T-helper 1 cell (primary cell): ENCODE measurements at regions not wholly inside any gene's neighbourhood (a gene's known extent, or its start where the extent isn't known, plus 50 kb on each side); places are given as distances from the start of the nearest gene placed in this dataset.

ENCODE experiments used
- DNase-seq, 5 donors: peaks; one replicate each; pipeline ENCODE4 v3.0.0-alpha.2; 2012 to 2020

DNA sequence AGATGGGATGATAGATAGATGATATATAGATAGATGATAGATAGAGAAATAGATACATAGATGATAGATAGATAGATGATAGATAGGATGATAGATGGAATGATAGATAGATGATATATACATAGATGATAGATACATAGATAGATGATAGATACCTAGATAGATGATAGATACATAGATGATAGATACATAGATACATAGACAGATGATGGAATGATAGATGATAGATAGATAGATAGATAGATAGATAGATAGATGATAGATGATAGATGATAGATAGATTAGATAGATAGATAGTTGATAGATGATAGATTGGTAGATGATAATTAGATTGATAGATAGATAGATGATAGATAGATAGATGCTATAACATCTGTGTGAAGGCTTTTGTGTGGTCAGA is 201.7 kb upstream of the RAB4A start:
- no peak for DNase-seq

DNA sequence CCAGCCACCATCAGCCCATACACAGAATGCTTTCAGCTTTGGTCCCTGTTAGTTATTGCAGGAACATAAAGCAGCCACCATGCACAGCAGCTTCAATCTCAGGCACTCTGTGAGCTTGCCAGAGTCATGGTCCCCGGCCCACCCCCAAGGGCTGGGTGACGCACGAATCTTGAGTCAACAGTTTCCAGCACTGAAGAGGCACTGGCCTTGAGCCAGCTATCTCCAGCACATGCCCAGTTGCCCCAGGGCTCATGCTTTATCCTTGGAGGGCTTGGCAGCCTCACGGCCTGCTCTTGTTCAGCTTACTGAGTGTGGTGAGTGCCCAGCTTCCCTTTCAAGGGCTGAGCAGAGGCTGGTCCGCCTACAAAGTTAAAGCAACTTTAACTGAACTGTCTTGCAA is 200.7 kb upstream of the RAB4A start:
- DNase-seq, result no peak

DNA sequence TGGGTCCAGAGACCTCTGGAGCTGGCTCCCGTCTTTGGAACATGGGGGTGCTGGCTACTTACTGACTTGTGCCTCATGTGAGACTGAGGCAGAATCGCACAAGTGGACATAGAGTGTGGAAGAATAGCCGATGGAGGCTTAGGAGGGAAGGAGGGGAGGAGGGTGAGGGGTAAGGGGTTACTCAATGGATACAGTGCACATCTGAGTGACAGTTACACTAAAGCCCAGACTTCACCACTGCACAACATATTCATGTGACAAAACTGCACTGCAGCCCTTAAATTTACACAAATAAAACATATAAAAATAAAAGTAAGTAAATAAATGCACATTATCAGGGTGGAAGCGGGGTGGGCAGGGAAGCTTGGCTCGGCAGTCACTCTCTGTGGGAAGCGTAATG is 197.7 kb upstream of the RAB4A start:
- DNase-seq, result no peak

DNA sequence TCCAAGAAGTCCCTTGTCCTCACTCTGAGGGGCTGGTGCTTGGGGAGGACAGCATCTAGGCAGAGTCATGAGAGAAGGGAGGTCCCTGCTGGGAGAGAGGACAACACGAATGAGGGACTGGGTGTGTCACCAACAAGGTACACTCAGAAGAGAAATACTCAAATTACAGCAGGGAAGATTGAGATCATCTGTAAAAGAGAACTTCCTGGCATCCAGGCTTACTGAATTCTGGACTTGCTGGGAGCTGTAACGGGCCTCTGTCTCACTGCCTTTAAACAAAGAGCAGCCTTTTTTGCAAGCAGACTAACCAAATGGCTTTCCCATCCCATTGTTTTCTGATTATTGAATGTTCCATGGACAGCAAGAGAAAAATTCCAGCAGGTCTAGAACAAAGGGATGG is 195.7 kb upstream of the RAB4A start:
- no peak for DNase-seq

DNA sequence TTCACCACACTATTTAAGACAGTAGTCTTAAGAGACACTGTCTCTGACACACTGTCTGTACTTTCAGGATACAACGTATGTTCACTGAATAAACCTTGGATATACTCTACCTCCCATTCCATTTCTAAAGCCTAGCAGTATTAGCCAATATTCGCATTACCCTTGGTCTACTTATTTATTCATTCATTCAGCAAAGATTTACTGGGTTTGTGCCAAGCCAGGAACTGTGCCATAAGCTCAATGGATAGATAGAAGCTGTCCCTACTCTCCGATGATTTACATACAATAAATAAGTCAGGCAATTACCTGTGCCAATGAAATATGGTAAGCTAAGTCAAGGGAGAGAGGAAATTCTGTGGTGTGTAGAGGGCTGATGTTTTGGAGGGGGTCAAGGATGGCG is 195.2 kb upstream of the RAB4A start:
- DNase-seq, result no peak

DNA sequence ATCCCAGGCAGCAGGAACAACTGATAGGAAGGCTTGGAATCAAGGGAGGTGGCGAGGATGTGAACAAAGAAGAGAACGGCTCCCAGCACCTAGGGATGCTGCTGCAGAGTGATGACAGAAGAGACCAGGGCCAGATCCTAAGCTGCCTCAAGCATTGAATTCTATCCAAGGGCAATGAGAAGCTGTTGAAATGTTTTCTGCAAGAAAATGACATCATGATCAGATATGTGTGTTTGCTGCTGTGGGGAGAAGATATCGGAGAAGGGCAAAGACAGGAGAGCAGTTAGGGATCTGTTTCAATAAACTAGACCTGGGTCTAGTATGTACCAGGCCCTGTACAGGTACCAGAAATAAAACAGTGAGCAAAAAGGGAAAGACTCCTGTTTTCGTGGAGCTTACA is 194.7 kb upstream of the RAB4A start:
- DNase-seq, result no peak

DNA sequence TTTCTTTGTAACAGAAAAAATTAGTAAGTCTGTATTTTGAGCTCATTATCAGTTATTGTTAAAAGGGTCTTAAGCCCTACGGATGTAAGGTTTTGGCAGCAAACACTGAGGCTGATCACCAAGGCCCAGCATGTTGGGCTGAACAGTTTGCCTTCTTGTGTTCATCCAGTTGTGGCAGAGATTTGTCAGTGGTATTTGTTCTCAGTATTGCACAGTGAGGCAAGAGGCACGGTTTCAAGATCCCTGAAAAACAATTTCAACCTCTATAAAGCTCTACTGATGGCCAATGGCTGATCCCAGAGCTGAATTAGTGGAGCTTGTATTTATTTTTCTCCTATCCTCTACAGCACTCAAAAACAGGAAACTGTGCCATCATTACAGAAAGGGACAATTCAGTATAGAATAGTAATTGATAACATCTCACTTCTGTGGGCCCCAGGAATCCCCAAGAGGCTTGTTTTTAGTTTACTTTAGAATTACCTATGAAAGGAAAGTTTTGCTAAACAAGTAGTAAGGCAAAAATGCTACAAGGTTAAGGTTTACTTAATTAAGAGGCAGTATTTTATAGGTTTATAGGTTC is 191.8 kb upstream of the RAB4A start:
- no peak for DNase-seq

DNA sequence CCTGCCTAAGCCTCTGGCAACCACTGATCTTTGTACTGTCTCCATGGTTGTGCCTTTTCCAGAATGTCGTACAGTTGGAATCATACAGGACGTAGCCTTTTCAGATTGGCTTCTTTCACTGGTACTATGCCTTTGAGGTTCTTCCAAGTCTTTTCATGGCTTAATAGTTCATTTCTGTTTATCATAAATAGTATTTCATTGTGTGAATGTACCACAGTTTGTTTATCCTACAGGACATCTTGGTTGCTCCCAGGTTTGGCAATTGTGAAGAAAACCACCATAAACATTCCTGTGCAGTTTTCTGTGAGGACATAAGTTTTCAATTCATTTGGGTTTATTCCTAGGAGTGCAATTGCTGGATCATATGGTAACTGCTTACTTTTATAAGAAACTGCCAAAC is 190.6 kb upstream of the RAB4A start:
- DNase-seq, result no peak

DNA sequence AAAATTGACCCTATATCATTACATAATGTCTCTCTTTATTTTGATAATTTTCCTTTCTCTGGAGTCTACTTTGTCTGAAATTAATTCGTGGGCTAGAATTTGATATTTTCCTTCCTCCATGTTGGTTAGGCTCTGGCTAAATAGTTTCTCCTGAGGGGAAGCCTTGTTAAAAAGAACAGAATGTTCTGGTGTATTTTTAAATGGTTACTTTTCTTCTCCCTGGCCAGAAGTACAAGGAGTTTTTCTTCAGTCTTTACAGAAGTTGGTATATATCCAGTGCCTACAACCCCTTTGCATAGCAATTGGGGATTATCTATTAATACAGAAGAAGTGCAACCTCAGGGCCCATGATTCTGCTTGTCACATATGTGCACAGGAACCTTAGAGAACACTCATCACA is 185.6 kb upstream of the RAB4A start:
- no peak for DNase-seq

DNA sequence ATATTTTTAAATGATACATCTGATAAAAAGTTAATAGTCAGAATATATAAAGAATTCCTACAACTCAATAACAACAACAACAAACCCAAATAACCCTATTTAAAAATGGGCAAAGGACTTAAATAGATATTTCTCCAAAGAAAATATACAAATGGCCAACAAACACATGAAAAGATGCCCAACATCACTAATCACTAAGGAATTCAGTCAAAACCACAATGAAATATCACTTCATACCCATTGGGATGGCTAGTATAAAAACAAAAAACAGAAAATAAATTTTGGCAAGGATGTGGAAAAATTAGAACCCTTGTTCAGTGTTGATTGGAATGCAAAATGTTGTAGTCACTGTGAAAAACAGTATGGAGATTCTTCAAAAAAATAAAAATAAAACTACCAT is 184.8 kb upstream of the RAB4A start:
- no peak for DNase-seq

DNA sequence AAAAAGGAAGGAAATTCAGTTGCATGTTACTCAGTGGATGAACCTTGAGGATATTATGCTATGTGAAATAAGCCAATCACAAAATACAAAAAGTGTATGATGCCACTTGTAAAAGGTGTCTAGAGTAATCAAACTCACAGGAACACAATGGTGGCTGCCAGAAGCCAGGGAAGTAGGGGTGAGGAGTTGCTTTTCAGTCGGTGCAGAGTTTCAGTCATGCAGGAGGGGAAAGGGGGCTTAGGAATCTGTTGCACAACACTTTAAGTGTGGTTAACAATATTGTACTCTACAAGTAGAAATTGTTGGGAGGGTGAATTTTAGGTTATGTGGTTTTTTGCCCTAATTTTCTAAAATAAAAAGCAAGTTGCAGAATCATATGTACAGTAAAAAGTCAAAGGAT is 184.2 kb upstream of the RAB4A start:
- no peak for DNase-seq

DNA sequence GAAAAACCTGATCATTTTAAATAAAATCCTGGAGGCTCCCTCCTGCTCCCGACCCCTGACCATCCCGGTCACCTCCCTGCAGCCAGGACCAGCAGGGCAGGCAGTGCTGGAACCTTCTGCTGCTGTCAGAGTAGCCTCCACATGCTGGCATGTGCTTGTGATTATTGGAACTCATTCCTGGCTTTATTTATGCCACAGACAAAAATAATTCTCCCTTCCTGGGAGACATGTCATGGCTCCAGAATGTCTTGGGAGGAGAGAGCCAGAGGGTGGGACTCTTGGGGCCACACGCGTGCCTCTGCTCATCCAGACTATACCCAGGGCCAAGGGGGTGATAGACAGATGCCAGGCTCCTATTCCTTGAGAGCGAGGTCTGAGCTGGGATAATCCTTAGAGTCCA is 183.6 kb upstream of the RAB4A start:
- no peak for DNase-seq

DNA sequence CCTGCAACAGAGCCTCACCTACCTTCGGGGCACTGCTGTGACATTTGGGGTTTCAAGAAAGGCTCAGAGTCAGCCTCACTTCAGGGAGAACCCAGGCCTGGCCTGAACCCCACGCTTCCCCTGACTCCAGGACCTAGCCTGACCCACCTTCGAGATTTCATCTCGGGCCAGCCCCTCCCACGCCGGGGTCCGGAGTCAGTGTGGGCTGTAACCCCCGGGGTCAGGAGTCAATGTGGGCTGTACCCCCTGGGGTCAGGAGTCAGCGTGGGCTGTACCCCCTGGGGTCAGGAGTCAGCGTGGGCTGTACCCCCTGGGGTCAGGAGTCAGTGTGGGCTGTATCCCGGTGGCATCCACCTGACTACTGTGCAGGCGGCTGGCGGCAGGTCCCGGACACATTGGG is 183.0 kb upstream of the RAB4A start:
- no peak for DNase-seq

DNA sequence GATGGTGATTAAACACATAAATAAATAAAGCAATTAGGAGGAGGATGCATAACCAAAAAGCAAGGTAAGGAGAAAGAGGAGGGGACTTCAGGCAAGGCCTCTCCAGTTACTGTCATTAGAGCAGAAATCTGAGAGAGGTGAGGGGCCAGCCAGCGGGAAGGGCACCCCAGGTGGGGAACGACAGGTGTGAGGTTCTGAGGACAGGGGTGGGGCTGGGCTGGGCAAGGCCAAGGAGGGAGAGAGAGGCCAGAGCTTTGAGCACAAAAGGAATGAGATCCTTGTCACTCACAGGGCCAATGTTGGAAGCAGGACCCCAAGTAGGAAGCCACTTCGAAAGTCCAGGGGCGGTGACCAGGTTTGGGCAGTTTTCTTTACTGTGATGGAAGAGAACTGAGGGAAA is 182.2 kb upstream of the RAB4A start:
- no peak for DNase-seq

DNA sequence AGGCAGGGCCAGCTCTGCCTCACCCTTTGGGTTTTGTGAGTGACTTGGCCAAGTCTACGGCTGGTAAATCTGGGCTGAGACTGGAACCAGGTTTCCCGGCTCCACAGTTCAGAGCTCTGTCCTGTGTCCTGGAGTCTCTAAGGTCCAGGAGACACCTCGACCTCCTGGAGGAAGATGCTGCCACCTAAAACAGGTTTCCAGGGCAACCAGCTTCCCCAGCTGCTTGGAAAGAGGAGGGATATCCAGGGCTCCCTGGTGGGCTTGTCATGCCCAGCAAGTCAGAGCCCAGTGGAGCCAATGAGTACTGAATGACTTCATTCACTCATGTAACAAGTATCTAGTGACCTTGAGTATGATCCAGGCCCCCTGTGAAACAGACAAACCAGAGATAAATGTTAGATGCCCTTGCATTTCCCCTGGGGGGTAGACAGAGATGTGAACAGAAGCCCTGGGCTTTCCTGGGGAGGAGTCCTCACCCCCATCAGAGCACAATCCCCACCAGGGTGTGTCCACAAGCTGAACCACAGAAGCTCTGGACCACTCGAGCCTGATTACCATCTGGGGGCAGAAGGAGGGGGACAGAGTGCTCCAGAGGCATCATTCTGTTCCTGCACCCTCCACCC is 181.2 kb upstream of the RAB4A start:
- no peak for DNase-seq

DNA sequence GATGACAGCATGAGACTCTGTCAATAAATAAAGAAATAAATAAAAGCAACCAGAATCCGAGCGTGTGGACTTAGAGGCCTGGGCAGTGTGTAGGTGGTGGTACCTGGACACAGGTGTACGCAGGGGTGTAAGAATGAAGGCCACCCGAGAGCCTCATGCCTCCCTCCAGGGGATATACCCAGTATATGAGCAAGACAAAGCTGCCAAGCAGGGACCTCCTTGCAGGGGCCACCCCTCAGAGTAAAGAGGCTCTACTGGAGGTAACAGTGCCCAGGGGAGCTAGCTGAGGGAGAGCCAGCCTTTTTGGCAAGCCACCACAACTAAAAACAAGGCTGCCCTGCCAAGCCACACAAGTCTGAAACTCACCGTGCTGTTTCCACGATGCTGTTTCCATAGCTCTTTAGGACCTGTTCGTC is 179.2 kb upstream of the RAB4A start:
- no peak for DNase-seq

DNA sequence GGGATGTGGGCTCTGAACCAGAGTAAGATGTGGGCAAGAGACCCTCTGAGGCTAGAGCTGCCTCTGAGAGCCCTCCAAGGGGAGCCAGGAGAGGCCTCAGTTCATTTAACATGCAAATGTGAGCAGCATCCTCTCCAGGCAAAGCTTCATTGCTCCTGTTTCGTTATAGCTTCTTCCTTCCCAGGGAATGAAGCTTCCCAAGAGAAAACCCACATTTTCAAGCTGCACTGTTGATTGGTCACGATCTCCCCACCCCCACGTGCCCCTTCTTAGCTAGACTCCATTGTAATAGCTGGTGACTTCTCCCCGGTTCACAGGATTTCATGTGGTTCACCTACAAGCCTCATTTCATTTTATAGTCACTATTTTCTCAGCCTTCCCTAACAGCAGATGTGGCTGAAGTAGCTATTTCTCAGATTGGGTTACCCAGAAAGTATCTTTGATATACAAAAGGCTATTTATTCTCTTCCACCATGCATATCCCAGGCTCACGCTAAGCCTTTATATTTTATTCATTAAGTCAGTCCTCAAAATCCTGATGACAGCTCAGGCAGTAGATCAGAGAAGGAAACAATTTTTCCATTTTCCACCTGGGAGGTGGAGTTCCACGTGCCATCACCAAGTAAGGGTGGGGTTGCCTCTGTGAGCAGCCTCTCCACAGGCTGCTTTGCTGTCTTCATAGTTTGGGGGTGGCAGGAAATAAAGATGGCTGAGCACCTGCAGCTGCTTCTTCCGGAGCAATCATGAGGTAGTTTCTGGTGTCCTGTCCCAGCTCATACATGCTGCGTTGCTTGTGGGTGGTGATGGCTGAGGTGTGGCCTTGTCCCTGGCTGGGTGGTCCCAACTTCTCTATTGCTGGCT is 178.3 kb upstream of the RAB4A start:
- DNase-seq, result no peak

DNA sequence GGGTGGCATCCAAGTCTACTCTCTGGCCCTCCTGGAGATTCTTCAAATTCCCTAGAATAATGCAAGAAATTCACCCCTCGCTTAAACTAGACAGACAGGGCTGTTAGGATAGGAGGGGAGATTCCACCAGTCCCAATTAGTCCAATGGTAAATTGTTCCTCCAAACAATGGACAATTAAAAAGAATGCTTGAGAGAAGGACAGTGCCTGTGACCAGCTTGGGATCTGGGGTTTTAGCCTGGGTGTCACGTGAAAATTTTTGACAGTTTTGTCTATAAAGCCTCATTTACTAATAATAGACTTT is 177.7 kb upstream of the RAB4A start:
- no peak for DNase-seq

DNA sequence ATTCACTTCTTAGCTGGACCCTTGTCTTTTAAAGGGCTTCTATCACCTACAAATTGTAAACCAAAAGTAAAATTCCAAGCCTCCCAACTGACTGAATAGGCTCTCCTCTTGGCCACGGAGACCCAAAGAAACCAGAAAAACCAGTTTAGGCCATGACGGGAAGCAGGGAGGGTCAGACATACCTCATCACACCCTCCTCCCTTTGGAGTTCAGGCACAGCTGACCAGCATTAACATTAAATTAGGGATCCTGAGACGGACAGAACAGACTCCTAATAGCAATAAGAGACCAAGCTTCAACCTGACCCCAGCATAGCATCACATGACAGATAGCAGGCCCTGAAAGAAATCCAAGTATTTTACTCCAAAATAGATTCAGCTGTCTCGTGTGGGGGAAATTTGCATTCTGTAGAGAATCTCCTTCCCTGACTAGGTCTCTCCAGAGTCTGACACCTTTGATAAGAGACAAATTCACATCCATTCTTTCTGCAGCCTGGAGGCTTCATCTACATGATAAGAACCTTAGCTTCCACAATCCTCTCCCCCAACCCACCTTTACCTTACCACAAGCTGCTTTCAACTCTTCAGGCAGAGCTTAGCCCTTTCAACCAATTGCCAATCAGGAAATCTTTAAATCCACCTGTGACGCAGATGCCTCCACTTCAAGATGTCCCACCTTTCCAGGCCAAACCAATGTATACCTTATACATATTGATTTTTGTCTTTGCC is 177.1 kb upstream of the RAB4A start:
- DNase-seq, result no peak

DNA sequence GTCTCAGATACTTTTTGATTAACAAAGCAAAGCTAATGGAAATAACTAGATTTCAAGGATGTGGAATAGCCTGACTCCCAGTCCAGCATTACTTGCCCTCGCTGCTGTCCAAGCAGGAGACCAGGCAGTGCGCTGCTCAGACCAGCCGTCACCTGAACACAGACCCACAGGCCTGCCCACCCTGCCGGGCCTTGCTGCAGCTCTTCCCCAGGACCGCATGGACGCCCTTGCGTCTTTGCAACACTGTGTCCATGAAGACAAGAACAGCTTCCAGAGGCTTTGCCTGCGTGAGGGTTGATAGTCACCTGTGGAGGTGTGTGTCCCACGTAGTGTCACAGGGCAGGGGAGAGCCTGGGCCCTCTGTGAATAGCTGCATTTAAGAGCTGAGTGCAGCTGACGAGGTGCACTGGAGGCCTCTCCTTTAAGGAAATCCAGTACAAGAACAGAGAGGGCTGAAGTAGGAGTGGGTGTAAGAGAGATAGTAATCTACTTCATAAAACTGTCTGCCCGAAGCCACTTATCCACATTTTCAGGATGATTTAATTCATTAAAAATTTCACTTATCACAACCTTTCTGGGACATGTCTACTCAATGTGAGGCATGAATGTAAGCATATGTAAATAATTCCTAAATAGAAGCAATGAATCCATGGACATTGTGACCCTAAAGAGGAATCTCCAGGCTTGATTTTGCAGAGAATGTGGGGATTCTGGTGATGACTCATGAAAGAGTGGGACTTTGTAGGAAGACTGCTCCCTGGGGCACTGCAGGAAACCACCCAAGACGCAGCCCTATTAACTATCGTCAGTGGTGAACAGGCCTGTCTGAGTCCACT is 176.2 kb upstream of the RAB4A start:
- no peak for DNase-seq

DNA sequence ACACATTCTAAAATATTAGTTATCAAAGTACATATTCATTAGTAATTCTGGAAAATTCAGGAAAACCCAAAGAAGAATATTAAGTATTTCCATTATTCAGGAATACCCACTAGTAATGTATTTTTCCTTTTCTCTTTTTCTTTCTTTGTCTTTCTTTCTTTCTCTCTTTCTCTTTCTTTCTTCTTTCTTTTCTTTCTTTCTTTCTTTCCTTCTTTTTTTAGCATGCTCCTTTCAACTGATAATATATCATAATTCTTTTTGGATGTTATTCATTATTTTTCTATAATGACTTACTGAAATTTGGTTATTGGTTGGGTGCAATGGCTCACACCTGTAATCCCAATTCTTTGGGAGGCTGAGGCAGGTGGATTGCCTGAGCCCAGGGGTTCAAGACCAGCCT is 175.6 kb upstream of the RAB4A start:
- DNase-seq, result no peak

DNA sequence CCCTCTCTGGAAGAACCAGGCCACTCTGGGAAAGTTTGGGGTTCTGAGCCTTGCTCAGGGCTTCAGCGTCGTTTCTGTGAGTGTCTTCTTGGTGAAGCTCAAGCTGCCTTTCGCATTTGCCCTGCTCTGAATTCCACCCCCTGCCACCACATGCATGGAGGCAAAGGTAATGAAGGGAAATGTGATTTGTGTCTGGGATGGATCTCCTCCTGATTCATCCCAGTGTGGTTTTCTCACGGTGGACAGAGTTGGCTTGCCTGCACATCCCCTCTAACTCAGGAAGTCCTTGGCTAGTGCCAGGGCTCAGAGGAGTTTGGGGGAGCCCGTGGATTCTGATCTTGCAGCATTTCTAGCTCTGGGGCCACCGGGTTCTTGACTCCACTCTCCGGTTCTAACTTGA is 173.6 kb upstream of the RAB4A start:
- no peak for DNase-seq

DNA sequence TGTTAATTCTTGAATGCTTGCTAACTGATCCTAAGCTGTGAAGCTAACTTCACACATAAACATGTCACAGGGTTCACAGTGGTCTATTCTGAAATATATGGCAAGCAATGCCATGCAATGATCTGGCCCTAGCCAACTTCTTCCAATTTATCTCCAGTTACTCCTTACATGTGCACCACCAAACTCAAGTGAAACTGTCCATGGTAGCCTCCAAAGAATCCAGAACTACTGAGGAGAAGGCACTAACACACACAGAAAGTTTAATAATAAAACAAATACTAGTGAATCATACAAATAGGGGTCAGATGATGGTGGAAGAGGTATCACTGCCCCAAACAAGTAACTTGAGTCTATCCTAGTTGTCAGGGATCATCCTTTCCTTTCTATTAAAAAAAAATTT is 172.6 kb upstream of the RAB4A start:
- no peak for DNase-seq
